SK-N-SH treated with all-trans-retinoic acid at 6 μM for 48 hours (cell line): ENCODE measurements at regions not wholly inside any gene's neighbourhood (a gene's known extent, or its start where the extent isn't known, plus 50 kb on each side); places are given as distances from the start of the nearest gene placed in this dataset.
A peak's percentile ranks its signal among the peaks of the same experiment; 100 is the strongest.

Source experiments
- ATAC-seq: fragments of 200-7000 bp; cut with Tn5 transposase; 3 replicates; pipeline ENCODE4 v1.9.1; 2020; ENCODE audit warnings: mild to moderate bottlenecking, moderate library complexity
- ARNTL ChIP-seq: fragments of 450-650 bp; formaldehyde crosslinking; IDR thresholded peaks from 2 replicates; pipeline ENCODE4 v1.5.0; 2020; ENCODE audit warnings: low read depth, mild to moderate bottlenecking, moderate library complexity, borderline replicate concordance
- BACH2 ChIP-seq: fragments of 250-450 bp; sonication (Bioruptor Pico); IDR thresholded peaks from 2 replicates; pipeline ENCODE4 v1.9.0; 2021; ENCODE audit warnings: mild to moderate bottlenecking, borderline replicate concordance
- ISL1 ChIP-seq: fragments of 250-450 bp; sonication (Bioruptor Pico); IDR thresholded peaks from 2 replicates; pipeline ENCODE4 v2.1.2; 2022; ENCODE audit warnings: mild to moderate bottlenecking, moderate library complexity
- OSR1 ChIP-seq: fragments of 250-450 bp; sonication (Bioruptor Pico); IDR thresholded peaks from 2 replicates; pipeline ENCODE4 v1.8.0; 2022; ENCODE audit warnings: moderate library complexity, mild to moderate bottlenecking, inconsistent platforms
- RARB ChIP-seq: fragments of 250-450 bp; sonication (Bioruptor Pico); IDR thresholded peaks from 2 replicates; pipeline ENCODE4 v1.8.0; 2021; ENCODE audit warnings: mild to moderate bottlenecking, moderate library complexity
- SNAI2 ChIP-seq: fragments of 250-450 bp; sonication (Bioruptor Pico); IDR thresholded peaks from 2 replicates; pipeline ENCODE4 v1.5.0; 2020; ENCODE audit warnings: mild to moderate bottlenecking, moderate library complexity
- TCF4 ChIP-seq: fragments of 250-450 bp; sonication (Bioruptor Pico); IDR thresholded peaks from 2 replicates; pipeline ENCODE4 v1.8.0; 2021; ENCODE audit warnings: mild to moderate bottlenecking, moderate library complexity, borderline replicate concordance
- TOX ChIP-seq: fragments of 250-450 bp; sonication (Bioruptor Pico); IDR thresholded peaks from 2 replicates; pipeline ENCODE4 v1.8.0; 2021; ENCODE audit warnings: mild to moderate bottlenecking, moderate library complexity, borderline replicate concordance
- ZC3H10 ChIP-seq: fragments of 250-450 bp; sonication (Bioruptor Pico); IDR thresholded peaks from 2 replicates; pipeline ENCODE4 v1.5.1; 2021; ENCODE audit warnings: mild to moderate bottlenecking, moderate library complexity
- ZFP3 ChIP-seq: fragments of 250-450 bp; sonication (Bioruptor Pico); IDR thresholded peaks from 2 replicates; pipeline ENCODE4 v1.5.0; 2020; ENCODE audit warnings: mild to moderate bottlenecking, moderate library complexity
- ZFP30 ChIP-seq: fragments of 450-650 bp; formaldehyde crosslinking; IDR thresholded peaks from 2 replicates; pipeline ENCODE4 v1.5.0; 2022; ENCODE audit warnings: mild to moderate bottlenecking, moderate library complexity
- ZNF70 ChIP-seq: fragments of 450-650 bp; formaldehyde crosslinking; IDR thresholded peaks from 2 replicates; pipeline ENCODE4 v1.5.0; 2020; ENCODE audit warnings: mild to moderate bottlenecking, moderate library complexity
- ZNF8 ChIP-seq: fragments of 450-650 bp; formaldehyde crosslinking; IDR thresholded peaks from 2 replicates; pipeline ENCODE4 v1.5.0; 2020; ENCODE audit warnings: mild to moderate bottlenecking, moderate library complexity
- TF ChIP-seq, protein P1 (sequence below): fragments of 250-450 bp; sonication (Bioruptor Pico); IDR thresholded peaks from 2 replicates; pipeline ENCODE4 v1.8.0; 2021; ENCODE audit warnings: low read depth, mild to moderate bottlenecking, moderate library complexity, borderline replicate concordance
- TF ChIP-seq, protein P2 (sequence below): fragments of 250-450 bp; sonication (Bioruptor Pico); IDR thresholded peaks from 2 replicates; pipeline ENCODE4 v1.5.1; 2021; ENCODE audit warnings: mild to moderate bottlenecking, moderate library complexity
- TF ChIP-seq, protein P3 (sequence below): fragments of 250-450 bp; sonication (Bioruptor Pico); IDR thresholded peaks from 2 replicates; pipeline ENCODE4 v1.5.0; 2020; ENCODE audit warnings: mild to moderate bottlenecking, moderate library complexity
- TF ChIP-seq, protein P4 (sequence below): fragments of 250-450 bp; sonication (Bioruptor Pico); IDR thresholded peaks from 2 replicates; pipeline ENCODE4 v1.5.1; 2020; ENCODE audit warnings: low read depth, mild to moderate bottlenecking, moderate library complexity

DNA sequence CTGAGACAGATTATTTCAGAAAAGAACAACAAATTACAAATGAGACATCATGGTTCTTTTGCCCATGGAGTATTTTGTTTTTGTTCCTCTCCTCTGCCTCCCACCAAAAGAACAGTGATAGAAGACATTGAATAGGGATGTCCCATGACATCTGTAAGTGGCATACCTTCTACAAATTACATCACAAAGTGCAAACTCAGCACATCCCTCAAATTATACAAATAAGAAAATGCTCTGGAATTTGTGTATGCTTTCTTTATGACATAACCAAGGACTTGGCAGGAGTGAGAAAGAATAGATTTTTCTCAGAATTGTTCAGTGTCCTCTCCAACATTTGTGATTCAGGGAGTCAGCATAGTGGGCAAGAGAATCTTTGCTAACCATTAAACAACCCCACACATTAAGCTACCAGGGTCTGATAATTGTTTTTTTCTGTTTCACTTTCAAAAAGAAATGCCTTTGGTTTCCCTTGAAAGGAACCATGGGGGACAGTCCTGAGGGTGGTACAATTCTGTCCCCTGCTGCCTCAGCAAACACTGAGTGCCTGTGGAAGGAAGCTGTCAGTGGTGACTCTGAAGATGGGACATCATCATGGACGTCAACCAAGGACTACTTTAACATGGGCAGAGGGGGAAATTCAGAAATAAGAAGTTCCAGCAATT, 430.3 kb downstream of the AASDHPPT start:
- TF ChIP-seq ZC3H10 (CRISPR knock-in tag) (no peak), BACH2 (CRISPR knock-in tag) (no peak), ZNF70 (CRISPR knock-in tag) (no peak)
- TF ChIP-seq, protein P1, sequence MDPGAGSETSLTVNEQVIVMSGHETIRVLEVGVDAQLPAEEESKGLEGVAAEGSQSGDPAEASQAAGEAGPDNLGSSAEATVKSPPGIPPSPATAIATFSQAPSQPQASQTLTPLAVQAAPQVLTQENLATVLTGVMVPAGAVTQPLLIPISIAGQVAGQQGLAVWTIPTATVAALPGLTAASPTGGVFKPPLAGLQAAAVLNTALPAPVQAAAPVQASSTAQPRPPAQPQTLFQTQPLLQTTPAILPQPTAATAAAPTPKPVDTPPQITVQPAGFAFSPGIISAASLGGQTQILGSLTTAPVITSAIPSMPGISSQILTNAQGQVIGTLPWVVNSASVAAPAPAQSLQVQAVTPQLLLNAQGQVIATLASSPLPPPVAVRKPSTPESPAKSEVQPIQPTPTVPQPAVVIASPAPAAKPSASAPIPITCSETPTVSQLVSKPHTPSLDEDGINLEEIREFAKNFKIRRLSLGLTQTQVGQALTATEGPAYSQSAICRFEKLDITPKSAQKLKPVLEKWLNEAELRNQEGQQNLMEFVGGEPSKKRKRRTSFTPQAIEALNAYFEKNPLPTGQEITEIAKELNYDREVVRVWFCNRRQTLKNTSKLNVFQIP (CRISPR knock-in tag) = no peak
- ATAC-seq = no peak

DNA sequence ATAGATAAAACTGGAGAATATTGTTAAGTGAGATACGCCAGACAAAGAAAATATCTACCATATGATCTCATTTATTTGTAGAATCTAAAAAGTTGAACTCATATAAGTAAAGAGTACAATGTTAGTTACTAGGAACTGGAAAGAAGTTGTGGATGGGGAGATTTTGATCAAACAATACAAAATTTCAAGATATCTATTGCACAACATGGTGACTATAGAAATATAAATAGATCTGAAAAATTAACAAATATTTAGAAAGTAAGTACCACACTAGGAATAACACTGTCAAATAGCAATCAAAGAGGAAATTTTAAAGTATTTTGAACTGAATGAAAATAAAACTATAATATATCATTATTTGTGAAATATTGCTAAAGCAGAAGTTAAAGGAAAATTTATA, 437.2 kb downstream of the AASDHPPT start:
- no peak for TF ChIP-seq OSR1 (CRISPR knock-in tag)
- TF ChIP-seq, protein P2, sequence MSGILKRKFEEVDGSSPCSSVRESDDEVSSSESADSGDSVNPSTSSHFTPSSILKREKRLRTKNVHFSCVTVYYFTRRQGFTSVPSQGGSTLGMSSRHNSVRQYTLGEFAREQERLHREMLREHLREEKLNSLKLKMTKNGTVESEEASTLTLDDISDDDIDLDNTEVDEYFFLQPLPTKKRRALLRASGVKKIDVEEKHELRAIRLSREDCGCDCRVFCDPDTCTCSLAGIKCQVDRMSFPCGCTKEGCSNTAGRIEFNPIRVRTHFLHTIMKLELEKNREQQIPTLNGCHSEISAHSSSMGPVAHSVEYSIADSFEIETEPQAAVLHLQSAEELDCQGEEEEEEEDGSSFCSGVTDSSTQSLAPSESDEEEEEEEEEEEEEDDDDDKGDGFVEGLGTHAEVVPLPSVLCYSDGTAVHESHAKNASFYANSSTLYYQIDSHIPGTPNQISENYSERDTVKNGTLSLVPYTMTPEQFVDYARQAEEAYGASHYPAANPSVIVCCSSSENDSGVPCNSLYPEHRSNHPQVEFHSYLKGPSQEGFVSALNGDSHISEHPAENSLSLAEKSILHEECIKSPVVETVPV (CRISPR knock-in tag) = no peak
- TF ChIP-seq, protein P1 (CRISPR knock-in tag) = no peak
- TF ChIP-seq, protein P3, sequence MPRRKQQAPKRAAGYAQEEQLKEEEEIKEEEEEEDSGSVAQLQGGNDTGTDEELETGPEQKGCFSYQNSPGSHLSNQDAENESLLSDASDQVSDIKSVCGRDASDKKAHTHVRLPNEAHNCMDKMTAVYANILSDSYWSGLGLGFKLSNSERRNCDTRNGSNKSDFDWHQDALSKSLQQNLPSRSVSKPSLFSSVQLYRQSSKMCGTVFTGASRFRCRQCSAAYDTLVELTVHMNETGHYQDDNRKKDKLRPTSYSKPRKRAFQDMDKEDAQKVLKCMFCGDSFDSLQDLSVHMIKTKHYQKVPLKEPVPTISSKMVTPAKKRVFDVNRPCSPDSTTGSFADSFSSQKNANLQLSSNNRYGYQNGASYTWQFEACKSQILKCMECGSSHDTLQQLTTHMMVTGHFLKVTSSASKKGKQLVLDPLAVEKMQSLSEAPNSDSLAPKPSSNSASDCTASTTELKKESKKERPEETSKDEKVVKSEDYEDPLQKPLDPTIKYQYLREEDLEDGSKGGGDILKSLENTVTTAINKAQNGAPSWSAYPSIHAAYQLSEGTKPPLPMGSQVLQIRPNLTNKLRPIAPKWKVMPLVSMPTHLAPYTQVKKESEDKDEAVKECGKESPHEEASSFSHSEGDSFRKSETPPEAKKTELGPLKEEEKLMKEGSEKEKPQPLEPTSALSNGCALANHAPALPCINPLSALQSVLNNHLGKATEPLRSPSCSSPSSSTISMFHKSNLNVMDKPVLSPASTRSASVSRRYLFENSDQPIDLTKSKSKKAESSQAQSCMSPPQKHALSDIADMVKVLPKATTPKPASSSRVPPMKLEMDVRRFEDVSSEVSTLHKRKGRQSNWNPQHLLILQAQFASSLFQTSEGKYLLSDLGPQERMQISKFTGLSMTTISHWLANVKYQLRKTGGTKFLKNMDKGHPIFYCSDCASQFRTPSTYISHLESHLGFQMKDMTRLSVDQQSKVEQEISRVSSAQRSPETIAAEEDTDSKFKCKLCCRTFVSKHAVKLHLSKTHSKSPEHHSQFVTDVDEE (CRISPR knock-in tag) = no peak
- no peak for TF ChIP-seq ISL1 (CRISPR knock-in tag)
- no peak for TF ChIP-seq ARNTL
- TF ChIP-seq ZFP30 = no peak
- ATAC-seq = no peak

DNA sequence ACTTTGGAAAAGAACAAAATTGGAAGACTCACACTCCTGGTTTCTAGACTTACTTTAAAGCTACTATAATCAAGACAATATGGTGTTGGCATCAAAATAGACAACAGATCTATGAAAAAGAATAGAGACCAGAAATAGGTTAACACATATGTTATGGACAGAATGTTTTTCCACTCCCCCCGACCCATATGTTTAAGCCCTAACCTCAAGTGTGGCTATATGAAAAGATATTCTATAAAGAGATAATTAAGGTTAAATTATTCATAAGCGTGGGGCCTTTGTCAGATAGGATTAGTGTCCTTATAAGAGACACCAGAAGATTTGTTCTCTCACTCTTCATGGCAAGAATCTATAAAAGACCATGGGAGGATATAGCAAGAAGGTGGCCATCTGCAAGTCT, 440.0 kb downstream of the AASDHPPT start:
- no peak for ATAC-seq
- no peak for TF ChIP-seq TOX (CRISPR knock-in tag)
- no peak for TF ChIP-seq ZNF70 (CRISPR knock-in tag)
- TF ChIP-seq TCF4 (CRISPR knock-in tag) = no peak
- TF ChIP-seq ARNTL = no peak

DNA sequence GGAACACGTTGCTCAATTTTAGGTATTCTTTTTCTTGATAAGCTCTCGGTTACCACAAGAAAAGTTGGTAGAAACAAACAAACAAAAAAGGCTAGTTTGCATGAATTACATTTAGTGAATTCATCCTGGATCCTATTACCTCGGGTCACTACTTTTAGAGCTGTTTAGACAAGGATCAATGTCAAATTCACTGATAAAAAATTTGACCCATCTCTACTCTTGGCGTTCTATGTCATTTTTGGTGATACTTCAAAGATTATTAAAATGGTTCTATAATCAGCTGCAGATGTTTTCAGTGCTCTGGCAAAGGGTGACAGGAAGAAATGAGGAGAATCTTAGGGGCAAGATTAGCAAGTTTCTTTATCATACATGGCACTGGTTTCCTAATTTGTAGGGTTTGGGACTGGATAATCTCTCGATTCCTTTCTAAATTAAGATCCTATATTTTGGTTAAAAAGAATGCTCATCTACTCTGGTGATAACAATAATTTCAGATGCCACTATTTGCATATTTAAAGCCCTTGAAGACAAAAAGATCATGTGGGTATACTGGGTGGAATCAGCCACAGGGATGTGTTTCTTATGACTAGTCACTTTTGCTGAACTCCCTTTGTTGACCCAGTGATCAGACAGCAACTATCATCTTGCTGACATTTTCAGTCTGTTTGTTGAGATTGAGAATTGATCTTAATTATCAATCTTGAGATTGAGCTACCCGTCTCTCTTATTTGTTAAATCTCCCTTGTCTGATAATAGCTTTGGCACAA, 442.9 kb downstream of the AASDHPPT start:
- TF ChIP-seq, protein P4, sequence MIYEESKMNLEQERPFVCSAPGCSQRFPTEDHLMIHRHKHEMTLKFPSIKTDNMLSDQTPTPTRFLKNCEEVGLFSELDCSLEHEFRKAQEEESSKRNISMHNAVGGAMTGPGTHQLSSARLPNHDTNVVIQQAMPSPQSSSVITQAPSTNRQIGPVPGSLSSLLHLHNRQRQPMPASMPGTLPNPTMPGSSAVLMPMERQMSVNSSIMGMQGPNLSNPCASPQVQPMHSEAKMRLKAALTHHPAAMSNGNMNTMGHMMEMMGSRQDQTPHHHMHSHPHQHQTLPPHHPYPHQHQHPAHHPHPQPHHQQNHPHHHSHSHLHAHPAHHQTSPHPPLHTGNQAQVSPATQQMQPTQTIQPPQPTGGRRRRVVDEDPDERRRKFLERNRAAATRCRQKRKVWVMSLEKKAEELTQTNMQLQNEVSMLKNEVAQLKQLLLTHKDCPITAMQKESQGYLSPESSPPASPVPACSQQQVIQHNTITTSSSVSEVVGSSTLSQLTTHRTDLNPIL (CRISPR knock-in tag) = no peak
- TF ChIP-seq, all 23 proteins: peak for 0
- ATAC-seq = peak; percentile 76

DNA sequence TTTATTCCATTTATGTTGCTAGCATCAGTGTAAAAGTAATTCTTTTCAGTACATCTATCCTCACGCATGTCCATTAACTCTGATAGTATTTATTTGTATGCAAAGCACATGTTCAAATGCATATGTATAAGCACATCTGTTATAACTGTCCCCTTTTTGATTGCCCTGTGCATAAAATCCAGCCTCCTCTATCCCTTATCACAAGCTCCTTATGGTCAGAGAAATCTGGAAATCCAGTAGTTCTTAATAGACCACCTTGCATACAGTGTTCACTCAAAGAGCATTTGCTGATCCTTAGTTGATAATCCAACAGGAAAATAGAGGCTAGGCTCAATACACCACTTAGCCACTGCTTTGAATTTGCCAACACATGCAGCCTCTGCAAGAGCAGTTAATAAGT, 443.5 kb downstream of the AASDHPPT start:
- TF ChIP-seq RARB = no peak
- no peak for TF ChIP-seq TCF4 (CRISPR knock-in tag)
- TF ChIP-seq ZNF8 (CRISPR knock-in tag) = no peak
- TF ChIP-seq OSR1 (CRISPR knock-in tag) = no peak
- no peak for TF ChIP-seq TOX (CRISPR knock-in tag)
- TF ChIP-seq SNAI2 = no peak
- TF ChIP-seq, protein P4 (CRISPR knock-in tag) = no peak
- TF ChIP-seq ZFP3 (CRISPR knock-in tag) = no peak
- TF ChIP-seq, protein P2 (CRISPR knock-in tag) = no peak
- TF ChIP-seq, all 23 proteins: peak for 0

More for the DNA sequence above, 443.5 kb downstream of the AASDHPPT start:
- ATAC-seq = no peak
